ENCODE measurements at regions not wholly inside any gene's neighbourhood (a gene's known extent, or its start where the extent isn't known, plus 50 kb on each side); places are given as distances from the start of the nearest gene placed in this dataset.
A peak's percentile ranks its signal among the peaks of the same experiment; 100 is the strongest.

GRCh38 chr5:56763711-56764466 lies 51.5 kb upstream of the MAP3K1 start (continued):
- TF ChIP-seq ZNF212 (CRISPR knock-in tag; IDR thresholded peaks at IDR 0.05): no peak
- no peak for TF ChIP-seq POLR2G (IDR thresholded peaks at IDR 0.05; ENCODE audit: low read depth, low read length)
- TF ChIP-seq ETV1 (tag; conservative IDR thresholded peaks at IDR 0.05; ENCODE audit: low read depth): peak; percentile 82
- peak; percentile 83 for TF ChIP-seq ZEB2 (IDR thresholded peaks at IDR 0.05)
- peak; percentile 49; the same call in 1 of the 2 replicates for TF ChIP-seq NBN (IDR thresholded peaks at IDR 0.05; ENCODE audit: low read depth)
- TF ChIP-seq EGR1 (conservative IDR thresholded peaks at IDR 0.05): no peak; the same call in 1 of the 2 replicates
- TF ChIP-seq CBX2 (IDR thresholded peaks at IDR 0.05; ENCODE audit: insufficient read depth, low read length, poor library complexity, severe bottlenecking): no peak
- TF ChIP-seq SMARCC2 (IDR thresholded peaks at IDR 0.05; ENCODE audit: low read depth): peak; percentile 60; the same call in 1 of the 2 replicates
- no peak for TF ChIP-seq SETDB1 (IDR thresholded peaks at IDR 0.05; ENCODE audit: low read length)
- TF ChIP-seq KDM1A (IDR thresholded peaks at IDR 0.05): peak; percentile 26 to 48; a peak in 1 of 4 replicates
- no peak for TF ChIP-seq E4F1 (CRISPR knock-in tag; IDR thresholded peaks at IDR 0.05; ENCODE audit: borderline replicate concordance)
- no peak for TF ChIP-seq ZNF778 (CRISPR knock-in tag; IDR thresholded peaks at IDR 0.05)
- TF ChIP-seq SLC30A9 (CRISPR knock-in tag; IDR thresholded peaks at IDR 0.05): no peak
- no peak for TF ChIP-seq ZNF695 (CRISPR knock-in tag; IDR thresholded peaks at IDR 0.05)
- TF ChIP-seq ZNF140 (CRISPR knock-in tag; IDR thresholded peaks at IDR 0.05): no peak
- no peak for TF ChIP-seq ARID4B (CRISPR knock-in tag; IDR thresholded peaks at IDR 0.05)
- no peak for TF ChIP-seq SMAD2 (IDR thresholded peaks at IDR 0.05; ENCODE audit: low read depth, low read length)
- no peak for TF ChIP-seq FOXK1 (CRISPR knock-in tag; IDR thresholded peaks at IDR 0.05; ENCODE audit: borderline replicate concordance)
- TF ChIP-seq ZNF780A (CRISPR knock-in tag; IDR thresholded peaks at IDR 0.05): no peak
- no peak for TF ChIP-seq ZBTB26 (CRISPR knock-in tag; IDR thresholded peaks at IDR 0.05)
- TF ChIP-seq ZNF133 (CRISPR knock-in tag; IDR thresholded peaks at IDR 0.05): no peak

Data from K562 (cell line).